HepG2 (cell line): ENCODE measurements at regions not wholly inside any gene's neighbourhood (a gene's known extent, or its start where the extent isn't known, plus 50 kb on each side); places are given as distances from the start of the nearest gene placed in this dataset.

Experiments
- ATAC-seq: fragments of 200-7000 bp; cut with Tn5 transposase; 3 replicates; pipeline ENCODE4 v1.9.1; 2020; ENCODE audit warnings: mild to moderate bottlenecking, moderate library complexity
- BruUV-seq: library from RNA; stranded (reverse); fragments of 400-500 nt; replicated peaks from 2 replicates; lab custom pipeline; 2021; lab: Mats Ljungman, UMichigan
- CTCF ChIA-PET: fragments of 300-600 bp; formaldehyde crosslinking; extraction: SDS; loops from one replicate; lab custom pipeline; 2021; ENCODE audit warnings: low total read pairs, inconsistent platforms, low intra/inter-chr PET ratio; lab: Yijun Ruan, JAX
- POLR2A ChIA-PET: fragments of 350-600 bp; sonication (Branson Sonifier 250); formaldehyde crosslinking; loops from one replicate; lab custom pipeline; 2020; ENCODE audit warnings: antibody characterized with exemption, inconsistent platforms; lab: Yijun Ruan, JAX
- DNase-seq: peaks from one replicate; pipeline ENCODE4 v3.0.0-alpha.2; 2015; ENCODE audit warnings: low spot score
- FAIRE-seq: peaks from 3 replicates; lab custom pipeline; 2011; peaks lifted over from hg19 to GRCh38; lab: Jason Lieb, UNC
- H2AFZ ChIP-seq: one replicate; pipeline ENCODE4 v1.6.1; 2011; ENCODE audit warnings: low read length, inconsistent platforms
- H3K27ac ChIP-seq: fragments of 300-600 bp; 3 replicates; pipeline ENCODE4 v1.8.0; 2011; ENCODE audit warnings: mixed run types, mild to moderate bottlenecking, mixed read lengths, low read length, inconsistent platforms; ENCODE audit not compliant: insufficient read depth; ENCODE audit errors: extremely low read length
- H3K27me3 ChIP-seq, 2 experiments: fragments of 200-600 bp in 1 of 2; 2 replicates in 1 of 2; 3 replicates in 1 of 2; pipeline versions ENCODE4 v1.6.0 to v1.8.0; 2011; ENCODE audit warnings: low read length in 2 of 2, mild to moderate bottlenecking in 2 of 2, moderate library complexity in 2 of 2, inconsistent platforms in 1 of 2; ENCODE audit not compliant: insufficient read depth in 2 of 2, control insufficient read depth in 1 of 2
- H3K36me3 ChIP-seq, 2 experiments: fragments of 200-600 bp in 1 of 2; replicated peaks in 1 of 2; 2 replicates in 1 of 2; 3 replicates in 1 of 2; pipeline versions ENCODE4 v1.5.1 to v1.8.0; 2011; ENCODE audit warnings: low read length in 2 of 2, inconsistent platforms in 1 of 2; ENCODE audit not compliant: insufficient read depth in 2 of 2, control insufficient read depth in 1 of 2
- H3K4me1 ChIP-seq: 2 replicates; pipeline ENCODE4 v1.5.1; 2012; ENCODE audit warnings: low read length, inconsistent platforms; ENCODE audit not compliant: insufficient read depth
- H3K4me2 ChIP-seq: 2 replicates; pipeline ENCODE4 v1.6.0; 2011; ENCODE audit warnings: low read depth, low read length, inconsistent platforms
- H3K4me3 ChIP-seq, 3 experiments: fragments of 200-600 bp in 1 of 3; sonication (generic), shearing (Covaris generic) in 1 of 3; replicated peaks in 1 of 3; 2 replicates each; pipeline ENCODE4 v1.5.1; 2011 to 2016; ENCODE audit warnings: low read length in 3 of 3, inconsistent platforms in 2 of 3, low read depth in 2 of 3, mild to moderate bottlenecking in 2 of 3, control low read depth in 1 of 3, mixed read lengths in 1 of 3; ENCODE audit not compliant: insufficient read depth in 1 of 3
- H3K79me2 ChIP-seq: one replicate; pipeline ENCODE4 v1.6.1; 2011; ENCODE audit warnings: low read length, inconsistent platforms; ENCODE audit not compliant: insufficient read depth
- H3K9ac ChIP-seq: 2 replicates; pipeline ENCODE4 v1.6.0; 2011; ENCODE audit warnings: mild to moderate bottlenecking, low read depth, low read length, inconsistent platforms; ENCODE audit not compliant: insufficient read depth
- H3K9me3 ChIP-seq: 2 replicates; pipeline ENCODE4 v1.5.1; 2012; ENCODE audit warnings: mild to moderate bottlenecking, low read length
- H4K20me1 ChIP-seq: 2 replicates; pipeline ENCODE4 v1.6.0; 2011; ENCODE audit warnings: inconsistent platforms, mild to moderate bottlenecking, low read length, moderate library complexity; ENCODE audit not compliant: insufficient read depth
- CBFB ChIP-seq: sonication (generic); formaldehyde crosslinking; IDR thresholded peaks from 2 replicates; pipeline ENCODE4 v1.4.0; 2020; ENCODE audit warnings: missing genetic modification reagents
- IRF2 ChIP-seq: IDR thresholded peaks from 2 replicates; pipeline ENCODE4 v1.6.1; 2018; ENCODE audit warnings: missing genetic modification reagents, missing compliant biosample characterization
- KAT7 ChIP-seq: IDR thresholded peaks from 2 replicates; pipeline ENCODE4 v1.6.1; 2018; ENCODE audit warnings: borderline replicate concordance, missing compliant biosample characterization
- KDM6A ChIP-seq: IDR thresholded peaks from 2 replicates; pipeline ENCODE4 v1.6.1; 2016; ENCODE audit warnings: low read depth
- KLF11 ChIP-seq: IDR thresholded peaks from 2 replicates; pipeline ENCODE4 v1.6.1; 2016; ENCODE audit warnings: missing compliant biosample characterization
- MLXIP ChIP-seq: sonication (generic); formaldehyde crosslinking; IDR thresholded peaks from 2 replicates; pipeline ENCODE4 v1.9.0; 2021; ENCODE audit warnings: missing genetic modification reagents, borderline replicate concordance
- NFE2 ChIP-seq: sonication (generic); formaldehyde crosslinking; IDR thresholded peaks from 2 replicates; pipeline ENCODE4 v1.4.0; 2020; ENCODE audit warnings: missing genetic modification reagents
- PBX2 ChIP-seq: IDR thresholded peaks from 2 replicates; pipeline ENCODE4 v1.6.1; 2016; ENCODE audit warnings: control low read depth
- RARG ChIP-seq: sonication (generic); formaldehyde crosslinking; IDR thresholded peaks from 2 replicates; pipeline ENCODE4 v1.4.0; 2020; ENCODE audit warnings: low read depth, mild to moderate bottlenecking, missing genetic modification reagents
- SOX5 ChIP-seq: IDR thresholded peaks from 2 replicates; pipeline ENCODE4 v1.6.1; 2016; ENCODE audit warnings: borderline replicate concordance
- SP1 ChIP-seq, 2 experiments: fragments of 450-650 bp in 1 of 2; sonication (generic) in 1 of 2; formaldehyde crosslinking in 1 of 2; IDR thresholded peaks; 2 replicates each; pipeline versions ENCODE4 v1.4.0 to v1.6.1; 2016 to 2020; ENCODE audit warnings: missing genetic modification reagents in 1 of 2
- SYNCRIP ChIP-seq: fragments of 200-400 bp; formaldehyde crosslinking; IDR thresholded peaks from 2 replicates; pipeline ENCODE4 v1.6.1; 2018; ENCODE audit warnings: mild to moderate bottlenecking, low read depth, low read length; ENCODE audit not compliant: insufficient read depth
- TCF7L2 ChIP-seq: IDR thresholded peaks from 2 replicates; pipeline ENCODE4 v1.6.1; 2011; ENCODE audit warnings: mild to moderate bottlenecking, low read depth, low read length, moderate library complexity
- ZBTB46 ChIP-seq: sonication (generic); formaldehyde crosslinking; IDR thresholded peaks from 2 replicates; pipeline ENCODE4 v1.4.0; 2020; ENCODE audit warnings: mild to moderate bottlenecking, missing genetic modification reagents, borderline replicate concordance
- ZNF33A ChIP-seq: sonication (generic); formaldehyde crosslinking; IDR thresholded peaks from 2 replicates; pipeline ENCODE4 v1.5.1; 2020; ENCODE audit warnings: missing genetic modification reagents, mild to moderate bottlenecking, moderate library complexity, borderline replicate concordance
- ZNF503 ChIP-seq: sonication (generic); formaldehyde crosslinking; IDR thresholded peaks from 2 replicates; pipeline ENCODE4 v1.4.0; 2020; ENCODE audit warnings: missing genetic modification reagents
- ZNF629 ChIP-seq: sonication (generic); formaldehyde crosslinking; conservative IDR thresholded peaks from 2 replicates; pipeline ENCODE4 v1.5.0; 2020; ENCODE audit warnings: missing genetic modification reagents
- ZNF724P ChIP-seq: sonication (generic); formaldehyde crosslinking; IDR thresholded peaks from 2 replicates; pipeline ENCODE4 v1.8.0; 2022; ENCODE audit warnings: missing genetic modification reagents, borderline replicate concordance
- WGBS: methylation state at CpG from one replicate; pipeline ENCODE4 v1.1.6; 2017; ENCODE audit warnings: low lambda C conversion rate; 5-methylcytosine and 5-hydroxymethylcytosine counted together
- in situ Hi-C: cut with HindIII; loops from 2 replicates; pipeline ENCODE4 v1.10.0; 2017; ENCODE audit warnings: low pct_unique_long_range_greater_than_20kb; ENCODE audit not compliant: extremely low pct_ligation_motif_present
- intact Hi-C: fragments of 100-400 bp; cut with micrococcal nuclease; formaldehyde crosslinking; loops from one replicate; pipeline ENCODE4 v1.10.0; 2022; ENCODE audit not compliant: unreplicated experiment

GRCh38 chr5:15021266-15022046, 149.9 kb upstream of the ANKH start:
- ChIA-PET CTCF (no interaction called here), POLR2A (no interaction called here)
- Histone ChIP-seq H3K9me3 (no peaks in the 10 kb centered on the region), H3K4me2 (0 out of 2 replicates have a peak overlapping the region, but pooled peaks have one; percentile 36), H3K4me3 (no peak overlapping the region), H4K20me1 (no peaks in the 10 kb centered on the region), H3K79me2 (no peaks in the 10 kb centered on the region), H3K4me1 (no peaks in the 10 kb centered on the region), H3K9ac (no peak overlapping the region), H3K27ac (no peak overlapping the region), H3K36me3 (no peaks in the 10 kb centered on the region), H2AFZ (no peak overlapping the region), H3K27me3 (peaks cover 2 to 5% of the 10 kb centered on the region in 2 experiments; a peak in 2 of 5 replicates)
- no peak for DNase-seq
- in situ Hi-C loops: no loop called here
- 46% methylated on average over 7 of the region's 8 CpGs for WGBS
- no TSS peak for BruUV-seq
- intact Hi-C loops: no loop called here
- FAIRE-seq: no peak
- ATAC-seq: no peak; the same call in 2 of the 3 replicates
- TF ChIP-seq ZNF503 (no peak), KAT7 (no peak), SOX5 (CRISPR knock-in tag) (no peak), ZBTB46 (CRISPR knock-in tag) (no peak), KLF11 (CRISPR knock-in tag) (no peak), ZNF629 (no peak), NFE2 (CRISPR knock-in tag) (no peak), ZNF724P (CRISPR knock-in tag) (no peak), KDM6A (CRISPR knock-in tag) (no peak), RARG (CRISPR knock-in tag) (no peak), MLXIP (no peak), PBX2 (CRISPR knock-in tag) (no peak), IRF2 (no peak), ZNF33A (no peak), CBFB (CRISPR knock-in tag) (no peak), SYNCRIP (no peak), TCF7L2 (no peak), SP1 (IDR thresholded peaks at IDR 0.05) (no peak), SP1 (CRISPR knock-in tag; IDR thresholded peaks at IDR 0.05) (no peak)
